HG03439 (cell line): ENCODE measurements at regions not wholly inside any gene's neighbourhood (a gene's known extent, or its start where the extent isn't known, plus 50 kb on each side); places are given as distances from the start of the nearest gene placed in this dataset.
A peak's percentile ranks its signal among the peaks of the same experiment; 100 is the strongest.
"Not testable (repeated sequence)": the region's sequence is repeated elsewhere in the genome, so short reads cannot be mapped to it uniquely, and the experiment has no call there.

Source experiments
- ATAC-seq: cut with Tn5 transposase; IDR thresholded peaks from one replicate; pipeline ENCODE4 v1.9.1; 2021; ENCODE audit warnings: mild to moderate bottlenecking, moderate library complexity; ENCODE audit not compliant: unreplicated experiment

- ATAC-seq, result no peak
These were observed 52.4 kb downstream of the ELAPOR2 start for GRCh38 chr7:87007038-87007437.

GRCh38 chr7:87004956-87005355 is 54.5 kb downstream of the ELAPOR2 start:
- ATAC-seq, result no peak

- no peak for ATAC-seq
These were observed 55.3 kb downstream of the ELAPOR2 start for GRCh38 chr7:87003872-87004798.

GRCh38 chr7:87001214-87001613 is 58.2 kb downstream of the ELAPOR2 start:
- ATAC-seq, result no peak

GRCh38 chr7:87000344-87000743 is 59.1 kb downstream of the ELAPOR2 start:
- no peak for ATAC-seq

- no peak for ATAC-seq
These were observed 59.7 kb downstream of the ELAPOR2 start for GRCh38 chr7:86999750-87000149.

GRCh38 chr7:86995814-86996213 is 63.6 kb downstream of the ELAPOR2 start:
- ATAC-seq, result no peak

- no peak for ATAC-seq
These were observed 64.3 kb downstream of the ELAPOR2 start for GRCh38 chr7:86995052-86995725.

- ATAC-seq, result no peak
These were observed 67.7 kb downstream of the ELAPOR2 start for GRCh38 chr7:86991771-86992191.

GRCh38 chr7:86991093-86991769 is 68.2 kb downstream of the ELAPOR2 start:
- no peak for ATAC-seq

GRCh38 chr7:86989407-86989806 is 70.0 kb downstream of the ELAPOR2 start:
- ATAC-seq, result no peak

GRCh38 chr7:86987834-86988233 is 71.6 kb downstream of the ELAPOR2 start:
- not testable (repeated sequence) for ATAC-seq

- not testable (repeated sequence) for ATAC-seq
These were observed 72.1 kb downstream of the ELAPOR2 start for GRCh38 chr7:86987358-86987757.

- not testable (repeated sequence) for ATAC-seq
These were observed 74.1 kb downstream of the ELAPOR2 start for GRCh38 chr7:86985342-86985741.

GRCh38 chr7:86983654-86984053 is 75.8 kb downstream of the ELAPOR2 start:
- ATAC-seq, result not testable (repeated sequence)

- ATAC-seq, result not testable (repeated sequence)
These were observed 77.5 kb downstream of the ELAPOR2 start for GRCh38 chr7:86981937-86982336.

- no peak for ATAC-seq
These were observed 78.3 kb downstream of the ELAPOR2 start for GRCh38 chr7:86981127-86981526.

- no peak for ATAC-seq
These were observed 79.2 kb downstream of the ELAPOR2 start for GRCh38 chr7:86980223-86980622.

- ATAC-seq, result peak; percentile 95
These were observed 80.5 kb downstream of the ELAPOR2 start for GRCh38 chr7:86978808-86979506.

GRCh38 chr7:86976958-86977357 is 82.5 kb downstream of the ELAPOR2 start:
- no peak for ATAC-seq

- no peak for ATAC-seq
These were observed 83.5 kb downstream of the ELAPOR2 start for GRCh38 chr7:86975914-86976313.
